DMS 273 (cell line): ENCODE measurements at regions not wholly inside any gene's neighbourhood (a gene's known extent, or its start where the extent isn't known, plus 50 kb on each side); places are given as distances from the start of the nearest gene placed in this dataset.
"Not testable (repeated sequence)": the region's sequence is repeated elsewhere in the genome, so short reads cannot be mapped to it uniquely, and the experiment has no call there.

Experiments used
- DNase-seq: peaks from one replicate; lab custom pipeline; 2025; ENCODE audit not compliant: unreplicated experiment; lab: John Stamatoyannopoulos, UW

DNA sequence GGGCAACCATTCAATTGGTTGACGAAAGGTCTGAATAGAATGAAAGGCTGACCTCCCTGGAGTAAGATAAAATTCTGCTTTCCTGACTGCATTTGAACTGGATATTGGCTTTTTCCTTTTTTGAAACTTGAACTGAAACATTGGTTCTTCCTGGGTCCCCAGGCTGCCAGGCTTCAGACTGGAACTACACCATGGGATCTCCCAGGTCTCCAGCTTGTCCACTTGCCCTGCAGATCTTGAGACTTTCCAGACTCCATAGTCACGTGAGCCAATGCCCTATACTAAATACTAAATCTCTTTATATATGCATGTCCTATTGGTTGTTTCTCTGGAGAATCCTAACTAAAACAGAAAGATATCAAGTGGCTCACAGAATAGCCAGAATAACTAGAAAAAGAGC, 118.7 kb upstream of the KRR1 start:
- no peak for DNase-seq

DNA sequence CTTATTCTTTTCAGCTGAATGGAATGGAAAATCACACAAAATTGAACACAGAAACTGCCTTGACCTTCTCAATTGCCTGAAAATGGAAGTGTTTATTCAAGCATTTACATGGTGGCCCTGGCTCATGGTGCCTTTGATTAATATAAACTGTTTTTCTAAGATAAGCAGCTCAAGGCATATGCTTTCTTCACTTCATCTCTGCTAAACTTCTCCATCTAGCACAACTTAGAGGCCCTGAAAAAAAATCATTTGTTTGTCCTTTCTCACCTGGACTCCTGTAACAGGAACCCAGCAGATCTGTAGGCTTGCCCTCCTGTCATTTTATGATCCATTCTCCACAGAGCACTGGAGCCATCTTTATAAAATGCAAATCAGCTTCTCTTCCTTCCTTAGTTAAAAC, 117.5 kb upstream of the KRR1 start:
- DNase-seq, result no peak

DNA sequence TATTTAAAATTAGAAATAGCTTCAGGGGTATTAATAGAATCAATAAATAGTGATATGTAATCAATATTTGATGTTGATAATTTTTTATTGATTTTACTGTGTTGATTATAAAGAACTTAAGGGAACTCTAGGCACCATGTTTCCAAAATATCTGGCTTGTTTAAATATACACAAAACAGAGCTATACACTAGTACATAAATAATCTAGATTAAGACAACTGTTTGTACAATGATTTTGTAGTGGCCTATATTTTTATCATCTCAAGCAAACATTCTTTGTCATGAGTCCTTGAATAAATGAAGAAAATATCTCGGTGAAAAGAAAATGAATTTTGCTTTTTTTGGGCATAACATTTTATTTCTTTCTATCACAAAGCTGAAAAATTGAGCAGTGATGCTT, 117.1 kb upstream of the KRR1 start:
- DNase-seq, result no peak

DNA sequence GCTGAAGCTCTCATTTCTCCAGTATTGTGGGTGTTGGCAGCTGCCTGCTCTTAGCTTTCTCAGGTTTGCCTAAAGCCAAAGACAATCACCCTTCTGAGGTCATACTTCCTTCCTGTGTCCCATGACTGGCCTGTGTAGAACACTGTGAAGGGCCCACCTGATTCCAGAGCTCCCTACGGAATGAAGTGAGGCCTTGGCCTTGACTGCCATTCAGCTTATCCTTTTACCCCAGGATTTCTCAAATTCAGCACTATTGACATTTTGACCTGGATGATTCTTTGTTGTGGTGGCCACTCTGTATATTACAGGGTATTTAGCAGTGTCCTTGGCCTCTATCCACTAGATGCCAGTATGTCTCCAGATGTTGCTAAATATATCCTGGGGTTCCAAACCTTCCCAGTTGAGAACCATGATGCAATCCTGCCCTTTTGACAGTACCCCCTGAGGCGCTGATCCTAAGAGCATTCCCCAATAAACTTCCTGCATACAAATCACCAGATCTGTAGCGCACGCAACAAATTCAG, 112.3 kb upstream of the KRR1 start:
- peak; percentile 19 for DNase-seq

DNA sequence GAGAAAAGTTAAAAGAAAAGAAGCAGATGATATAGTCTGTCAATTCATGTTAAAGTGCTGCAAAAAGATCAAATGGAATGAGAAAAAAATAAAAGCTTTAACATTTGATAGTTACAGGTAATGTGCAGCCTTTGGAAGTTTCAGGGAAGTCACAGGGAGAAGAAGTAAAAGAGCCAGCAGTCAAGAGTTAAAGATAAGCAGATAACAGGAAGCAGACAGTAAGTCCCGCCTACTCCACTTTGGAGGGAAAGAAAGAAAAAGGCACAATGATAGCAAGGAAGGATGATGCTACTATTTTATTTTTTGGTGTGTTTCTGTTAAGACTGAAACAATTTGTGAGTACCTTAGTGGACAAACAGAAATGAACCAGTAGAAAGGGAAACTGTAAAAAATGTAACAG, 111.1 kb upstream of the KRR1 start:
- no peak for DNase-seq

DNA sequence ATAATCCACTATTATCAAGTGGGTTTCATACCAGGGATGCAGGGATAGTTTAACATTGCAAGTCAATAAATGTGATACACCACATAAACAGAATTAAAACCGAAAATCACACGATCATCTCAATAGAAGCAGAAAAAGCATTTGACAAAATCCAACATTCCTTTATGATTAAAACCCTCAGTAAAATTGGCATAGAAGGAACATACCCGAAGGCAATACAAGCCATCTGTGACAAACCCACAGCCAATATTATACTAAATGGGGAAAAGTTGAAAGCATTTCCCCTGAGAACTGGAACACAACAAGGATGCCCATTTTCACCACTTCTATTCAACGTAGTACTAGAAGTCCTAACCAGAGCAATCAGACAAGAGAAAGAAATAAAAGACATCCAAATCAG, 103.0 kb upstream of the KRR1 start:
- DNase-seq, result not testable (repeated sequence)

DNA sequence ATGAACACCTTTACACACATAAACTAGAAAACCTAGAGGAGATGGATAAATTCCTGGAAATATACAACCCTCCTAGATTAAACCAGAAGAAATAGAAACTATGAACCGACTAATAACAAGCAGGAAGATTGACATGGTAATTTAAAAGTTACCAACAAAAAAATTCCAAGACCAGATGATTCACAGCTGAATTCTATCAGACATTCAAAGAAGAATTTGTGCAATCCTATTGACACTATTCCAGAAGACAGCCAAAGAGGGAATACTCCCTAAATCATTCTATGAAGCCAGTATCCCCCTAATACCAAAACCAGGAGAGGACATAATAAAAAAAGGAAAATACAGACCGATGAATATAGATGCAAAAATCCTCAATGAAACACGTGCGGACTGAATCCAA, 102.6 kb upstream of the KRR1 start:
- no peak for DNase-seq

DNA sequence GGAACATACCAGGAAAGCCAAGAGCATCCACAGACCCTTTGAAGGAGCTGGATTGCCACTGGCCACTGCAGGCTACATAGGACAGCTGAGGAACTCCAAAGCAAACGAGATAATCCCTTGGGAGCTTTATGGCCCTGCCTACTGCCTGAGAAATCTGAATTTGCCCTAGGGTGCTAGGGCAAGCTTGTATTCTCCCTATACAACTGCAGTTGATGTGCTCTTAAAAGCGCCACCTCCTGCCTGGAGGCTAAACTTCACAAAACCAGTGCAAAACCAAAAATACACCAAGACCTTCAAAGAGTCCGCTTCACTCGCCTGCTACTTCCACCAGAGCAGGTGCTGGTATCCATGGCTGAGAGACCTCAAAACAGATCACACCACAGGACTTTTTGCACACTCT, 99.6 kb upstream of the KRR1 start:
- no peak for DNase-seq

DNA sequence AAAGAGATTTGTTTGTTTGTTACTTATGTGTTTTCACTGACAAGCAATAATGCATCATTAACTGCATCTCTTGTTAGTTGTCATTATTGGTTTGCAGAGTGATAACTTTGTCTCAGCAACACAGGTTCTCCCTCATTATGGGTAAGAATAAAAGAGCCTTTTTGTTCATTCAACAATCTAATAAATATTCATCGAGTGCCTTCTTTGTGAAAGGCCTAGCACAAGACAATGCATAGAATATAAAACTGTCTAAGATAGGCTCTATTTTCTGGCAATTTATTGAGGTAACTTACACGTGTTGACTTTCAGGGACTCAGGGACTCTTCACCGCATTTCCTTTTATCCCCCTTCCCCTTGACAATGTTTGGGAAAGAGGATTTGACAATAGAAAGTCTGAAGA, 95.5 kb upstream of the KRR1 start:
- no peak for DNase-seq

DNA sequence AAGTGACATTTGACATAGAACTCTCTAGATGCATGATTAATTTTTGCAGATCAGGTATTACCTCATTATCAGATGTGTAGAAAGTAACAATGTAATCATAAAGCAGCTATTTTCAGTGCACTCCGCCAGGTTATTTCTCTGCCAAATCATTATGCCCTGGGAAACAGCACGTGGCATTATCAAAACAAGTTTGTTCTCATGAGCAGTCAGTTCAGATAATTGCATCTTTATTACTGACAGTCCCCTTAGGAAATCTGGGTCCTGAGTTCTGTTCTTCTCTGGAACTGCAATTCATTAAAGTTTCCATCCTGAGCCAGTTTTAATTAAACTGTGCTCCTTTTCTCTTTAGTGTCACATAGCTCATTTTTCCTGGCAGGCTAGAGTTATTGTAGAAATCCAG, 94.7 kb upstream of the KRR1 start:
- no peak for DNase-seq

DNA sequence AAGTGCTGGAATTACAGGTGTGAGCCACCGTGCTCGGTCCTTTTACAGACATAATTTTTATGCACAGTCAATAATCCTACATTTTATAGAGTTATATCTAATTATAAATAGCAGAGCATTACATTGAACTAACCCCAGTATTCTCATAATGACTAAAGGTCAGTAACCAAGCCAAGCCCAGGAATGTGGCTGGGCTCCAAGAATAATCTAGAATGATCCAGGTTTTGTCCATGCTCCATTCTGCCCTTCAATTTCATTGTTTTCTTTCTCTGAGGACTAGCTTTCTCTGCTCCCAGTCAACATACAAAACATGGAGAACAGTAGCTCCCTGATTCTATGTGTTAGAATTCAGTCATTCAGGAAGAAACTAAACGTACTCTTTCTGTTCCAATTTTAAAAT, 92.1 kb upstream of the KRR1 start:
- DNase-seq, result no peak

DNA sequence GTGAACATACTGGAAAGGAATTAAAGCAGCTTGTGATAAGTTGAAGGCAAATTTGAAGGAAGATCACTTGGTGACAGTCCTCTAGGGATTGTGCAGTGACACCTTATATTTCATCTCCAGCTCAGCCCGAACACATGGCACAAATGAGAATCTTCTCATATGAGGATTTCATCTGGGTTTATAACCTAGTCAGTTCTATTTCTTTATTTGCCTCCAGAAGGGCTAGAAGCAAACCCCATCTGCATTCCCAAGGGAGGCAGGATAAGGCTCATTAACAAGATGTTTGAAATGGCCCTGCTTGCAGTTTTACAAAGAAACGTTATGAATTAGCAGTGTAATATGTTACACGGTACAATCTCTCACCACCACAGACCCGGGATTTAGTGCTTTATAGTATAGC, 90.7 kb upstream of the KRR1 start:
- DNase-seq, result peak; percentile 68

DNA sequence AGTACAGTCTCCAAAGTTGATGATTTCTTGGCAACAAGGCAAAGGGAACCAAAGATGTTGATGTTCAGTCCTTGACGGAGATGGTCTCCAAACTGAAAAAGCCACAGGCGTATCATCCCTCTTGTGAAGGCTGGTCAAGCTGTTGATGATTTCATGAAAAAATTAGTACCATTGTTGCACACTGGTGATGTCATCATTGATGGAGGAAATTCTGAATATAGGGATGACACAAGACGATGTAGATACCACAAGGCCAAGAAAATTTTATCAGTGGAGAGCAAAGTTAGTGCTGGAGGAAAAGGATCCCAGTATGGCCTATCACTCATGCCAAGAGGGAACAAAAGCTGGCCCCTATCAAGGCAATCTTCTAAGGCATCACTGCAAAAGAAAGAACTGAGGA, 88.7 kb upstream of the KRR1 start:
- no peak for DNase-seq

DNA sequence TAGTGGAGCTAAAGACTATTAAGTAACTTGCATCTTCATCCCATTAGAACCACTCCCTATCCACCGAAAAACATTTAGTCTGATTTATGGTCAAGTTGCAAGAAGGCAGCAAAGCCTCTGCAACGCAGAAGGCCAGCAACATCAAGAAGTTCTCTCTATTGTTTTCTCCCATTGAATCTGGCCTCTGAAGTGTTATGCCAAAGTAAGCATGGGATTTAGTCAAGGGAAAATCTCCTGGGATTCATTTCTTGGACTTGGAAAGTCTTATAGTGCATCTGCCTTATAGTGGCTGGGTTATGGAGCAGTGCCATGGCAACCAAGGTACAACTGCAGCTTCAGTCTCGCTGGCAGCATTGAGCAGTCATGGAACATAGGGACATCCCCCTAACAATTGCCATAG, 87.7 kb upstream of the KRR1 start:
- DNase-seq, result peak; percentile 29

DNA sequence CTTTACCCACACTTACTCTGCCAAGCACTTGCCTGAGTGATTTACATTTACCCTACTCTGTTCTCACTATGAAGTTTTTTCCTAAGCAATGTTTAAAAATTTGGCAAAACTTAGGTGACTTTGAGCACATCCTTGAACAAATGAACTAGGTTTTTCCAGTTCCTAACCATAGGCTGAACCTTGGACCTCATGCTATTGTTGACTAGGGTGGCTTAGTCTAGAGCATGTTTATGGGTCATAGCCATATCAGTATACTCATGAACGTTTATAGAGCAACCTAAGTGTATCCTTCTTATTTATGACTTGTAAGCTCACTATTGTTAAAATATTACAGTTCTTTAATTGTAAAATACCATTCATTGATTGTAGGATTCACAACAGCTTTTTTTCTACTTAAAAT, 85.0 kb upstream of the KRR1 start:
- no peak for DNase-seq

DNA sequence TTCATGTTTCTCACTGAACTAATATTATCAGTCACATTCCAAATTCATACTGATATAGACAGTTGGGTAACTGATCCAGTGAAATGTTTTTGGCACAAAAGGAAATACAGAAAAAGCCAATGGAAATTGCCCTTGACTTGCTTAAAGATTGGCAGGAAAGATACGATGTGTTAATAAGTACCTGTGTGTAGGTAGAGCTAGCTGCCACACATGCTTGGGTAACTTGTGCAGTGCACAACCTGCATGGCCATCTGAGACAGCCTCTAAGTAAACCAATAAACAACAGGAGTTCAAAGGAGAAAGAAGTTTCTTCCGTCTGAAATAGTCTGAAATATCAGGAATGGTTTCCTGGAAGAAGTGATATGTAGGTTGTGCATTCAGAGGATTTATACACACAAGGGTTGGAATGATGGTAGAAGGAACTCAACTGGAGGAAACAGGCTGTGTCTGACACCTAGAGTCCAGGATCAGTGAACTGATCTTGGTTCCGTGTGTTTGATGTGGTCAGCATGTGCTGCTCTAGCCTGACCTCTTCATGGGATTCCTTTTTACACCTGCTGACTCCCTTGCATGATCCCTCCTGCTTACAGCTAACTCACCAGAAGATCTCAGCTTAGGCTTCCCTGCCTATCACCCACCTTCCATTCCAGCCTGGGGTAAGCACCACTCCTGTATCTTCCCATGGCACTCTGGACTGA, 81.4 kb upstream of the KRR1 start:
- DNase-seq, result no peak

DNA sequence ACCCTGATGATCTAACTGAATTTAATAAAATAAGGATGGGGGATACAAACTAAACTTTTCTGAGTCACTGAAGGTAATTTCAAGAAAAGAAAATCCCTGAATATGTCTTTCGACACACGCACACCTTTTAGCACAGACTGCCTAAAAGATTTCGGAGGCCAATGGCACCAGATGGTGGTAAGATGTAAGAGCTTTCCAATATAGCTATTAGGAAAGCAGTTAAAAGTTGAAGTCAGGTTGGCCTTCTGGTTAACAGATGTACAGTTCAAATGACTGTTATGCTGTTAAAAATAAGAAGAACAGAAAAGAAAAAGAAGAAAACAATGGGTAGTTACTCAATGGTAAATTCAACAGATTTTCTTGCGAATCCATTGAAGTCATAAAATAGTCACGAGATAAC, 80.7 kb upstream of the KRR1 start:
- peak; percentile 90 for DNase-seq

DNA sequence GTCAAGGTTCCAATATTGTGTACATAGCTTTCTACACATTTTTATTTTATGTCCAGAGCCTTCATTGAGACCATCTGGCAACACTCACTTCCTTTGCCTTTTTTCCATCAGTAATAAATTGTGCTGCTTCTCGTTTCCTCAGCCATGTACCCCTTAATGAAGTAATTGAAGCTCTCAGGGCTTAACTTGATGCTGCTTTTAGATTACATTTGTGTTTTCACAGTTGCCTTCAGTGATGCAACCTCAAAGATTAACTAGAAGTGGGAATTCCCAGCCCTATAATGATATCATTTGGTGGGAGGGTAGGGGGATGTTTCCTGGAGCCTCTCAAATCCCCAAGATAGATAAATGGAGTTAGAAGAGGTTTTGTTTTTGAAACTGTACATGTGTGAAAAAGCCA, 80.2 kb upstream of the KRR1 start:
- peak; percentile 79 for DNase-seq

DNA sequence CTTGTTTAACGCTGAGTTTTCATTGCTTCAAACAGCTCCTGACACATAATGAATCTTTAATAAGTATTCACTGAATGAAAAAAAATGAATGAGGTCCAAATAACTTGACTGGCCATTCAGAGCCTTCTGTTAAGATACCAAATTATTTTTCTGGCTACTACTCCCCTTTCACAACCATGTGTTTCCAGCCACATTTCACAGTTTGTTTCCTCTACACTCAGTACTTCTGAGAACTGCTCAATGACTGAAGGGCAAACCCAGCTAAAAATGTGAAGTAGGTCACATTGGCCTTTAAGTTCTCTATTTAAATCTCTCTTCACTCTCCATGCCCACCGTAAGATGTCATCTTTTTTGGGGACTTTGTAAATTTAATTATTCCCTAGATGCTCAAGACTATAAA, 78.4 kb upstream of the KRR1 start:
- no peak for DNase-seq

DNA sequence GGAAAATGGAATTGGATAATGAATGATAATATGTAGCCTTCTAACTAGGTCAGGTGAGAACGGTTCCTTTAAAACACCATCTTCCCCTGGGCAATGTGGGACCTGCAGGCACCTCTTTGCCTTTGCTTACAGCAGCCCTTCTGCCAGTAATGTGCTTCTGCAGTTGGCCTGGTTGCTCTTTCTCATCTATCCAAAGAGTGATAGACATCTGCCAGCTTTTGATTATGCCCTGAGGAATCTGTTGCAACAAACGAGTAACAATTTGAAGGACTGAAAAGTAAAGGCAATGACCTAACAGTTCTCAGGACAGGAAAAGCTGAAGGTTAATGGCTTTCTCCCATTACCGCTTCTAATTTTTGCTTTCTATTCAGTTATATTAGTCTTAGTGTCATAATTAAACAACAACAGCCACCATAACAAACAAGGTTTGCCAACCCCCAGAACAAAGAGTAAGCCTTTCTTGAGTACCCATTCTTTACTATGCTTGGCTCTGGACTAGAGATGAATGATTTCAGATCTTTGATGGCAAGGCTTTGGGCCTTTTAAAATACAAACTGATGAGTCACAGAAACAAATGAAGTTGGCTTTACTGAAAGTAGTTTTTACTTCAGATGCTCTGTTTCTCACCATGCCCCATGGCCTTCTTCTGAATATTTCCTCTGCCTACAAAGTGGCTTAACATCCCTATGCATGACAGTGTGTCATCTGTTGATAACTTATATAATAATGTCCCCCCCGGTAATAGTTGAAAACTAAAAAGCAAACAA, 76.1 kb upstream of the KRR1 start:
- peak; percentile 29 for DNase-seq

DNA sequence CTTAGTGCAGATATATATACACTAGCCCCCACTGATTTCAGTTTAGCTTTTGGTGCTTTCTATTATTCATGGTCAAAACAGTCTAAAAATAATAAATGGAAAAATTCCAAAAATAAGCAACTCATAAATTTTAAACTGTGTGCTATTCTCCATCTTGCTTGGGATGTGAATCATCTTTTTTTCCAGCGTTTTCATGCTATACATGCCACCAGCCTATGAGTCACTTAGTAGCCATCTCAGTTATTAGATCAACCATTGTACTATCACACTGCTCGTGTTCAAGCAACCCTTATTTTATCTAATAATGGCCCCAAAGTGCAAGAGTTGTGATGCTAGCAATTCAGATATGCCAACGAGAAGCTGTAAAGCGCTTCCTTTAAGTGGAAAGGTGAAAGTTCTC, 73.9 kb upstream of the KRR1 start:
- DNase-seq, result no peak

DNA sequence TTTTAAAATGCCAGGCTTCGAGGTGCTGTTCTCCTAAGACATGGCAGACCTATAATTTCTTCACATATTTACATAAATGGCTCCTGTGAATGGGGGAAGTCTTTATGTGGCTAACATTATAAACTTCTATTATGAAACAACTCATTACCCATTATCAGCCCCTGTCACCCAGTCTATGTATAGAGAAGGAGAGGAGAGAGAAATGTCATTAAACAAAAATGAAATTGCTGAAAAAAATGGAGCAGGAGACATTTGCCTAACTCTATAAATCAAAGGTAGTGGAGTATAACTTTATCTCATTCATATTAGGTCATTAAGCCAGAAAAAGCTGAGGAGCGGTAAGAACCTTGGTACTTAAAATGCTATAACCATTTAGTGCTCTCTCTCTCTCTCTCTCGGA, 71.9 kb upstream of the KRR1 start:
- DNase-seq, result no peak

DNA sequence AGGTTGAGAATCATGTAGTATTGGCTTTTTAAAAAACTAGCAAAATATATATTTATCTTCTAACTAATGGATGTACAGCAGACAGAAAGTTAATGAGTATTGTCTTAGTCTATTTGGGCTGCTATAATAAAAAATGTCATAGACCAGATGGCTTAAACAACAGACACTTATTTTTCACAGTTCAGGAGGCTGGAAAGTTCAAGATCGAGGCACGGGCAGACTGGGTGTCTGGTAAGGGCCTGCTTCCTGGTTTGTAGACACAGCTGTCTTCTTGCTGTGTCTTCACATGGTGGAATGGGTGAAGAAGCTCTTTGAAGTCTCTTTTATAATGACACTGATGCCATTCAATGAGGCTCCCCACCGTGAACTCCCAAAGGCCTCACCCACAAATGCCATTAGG, 70.1 kb upstream of the KRR1 start:
- DNase-seq, result peak; percentile 4
